Brain microvascular endothelial cell (primary cell): ENCODE measurements at regions not wholly inside any gene's neighbourhood (a gene's known extent, or its start where the extent isn't known, plus 50 kb on each side); places are given as distances from the start of the nearest gene placed in this dataset.
A peak's percentile ranks its signal among the peaks of the same experiment; 100 is the strongest.

Source experiments
- DNase-seq: peaks from one replicate; pipeline ENCODE4 v3.0.0-alpha.2; 2020
- H3K27ac ChIP-seq: fragments of 250-450 bp; sonication (Bioruptor Pico); 2 replicates; pipeline ENCODE4 v1.5.1; 2020; ENCODE audit warnings: mild to moderate bottlenecking, moderate library complexity
- H3K27me3 ChIP-seq: fragments of 250-450 bp; sonication (Bioruptor Pico); replicated peaks from 2 replicates; pipeline ENCODE4 v1.5.1; 2020; ENCODE audit warnings: mild to moderate bottlenecking
- H3K36me3 ChIP-seq: fragments of 250-450 bp; sonication (Bioruptor Pico); replicated peaks from 2 replicates; pipeline ENCODE4 v1.5.1; 2020; ENCODE audit warnings: mild to moderate bottlenecking
- H3K4me3 ChIP-seq: 2 replicates; pipeline ENCODE4 v1.5.1; 2011; ENCODE audit warnings: low read depth, mild to moderate bottlenecking, control low read depth, low read length, moderate library complexity
- in situ Hi-C: cut with HindIII; loops from 2 replicates; pipeline ENCODE4 v1.10.0; 2017; ENCODE audit warnings: low sequenced_read_pairs, low pct_ligation_motif_present
- TF ChIP-seq, protein P1 (sequence below): IDR thresholded peaks from 2 replicates; pipeline ENCODE4 v1.5.1; 2011; ENCODE audit warnings: low read depth, mild to moderate bottlenecking, moderate library complexity, low read length, control low read depth, inconsistent platforms; ENCODE audit errors: missing control alignments

DNA sequence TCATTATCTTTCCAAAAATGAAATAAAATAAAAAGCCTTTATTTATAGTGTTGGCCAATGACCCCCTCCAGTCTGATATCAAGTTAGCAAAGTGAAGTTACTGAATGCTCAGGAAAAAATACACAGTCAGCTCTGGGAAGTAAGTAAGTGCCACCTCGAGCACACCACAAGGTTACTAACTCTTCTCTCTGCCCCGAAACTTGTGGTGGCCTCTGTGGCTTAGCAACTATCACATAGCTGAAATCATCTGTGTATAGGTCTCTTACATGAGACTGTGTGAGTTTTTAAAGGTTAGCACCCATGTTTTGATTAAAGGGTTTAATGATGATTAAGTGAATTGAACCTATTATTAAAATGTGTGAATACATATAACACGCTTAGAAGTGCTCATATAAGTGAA is 161.4 kb upstream of the KLF4 start:
- no peak overlapping the region for H3K4me3 ChIP-seq

DNA sequence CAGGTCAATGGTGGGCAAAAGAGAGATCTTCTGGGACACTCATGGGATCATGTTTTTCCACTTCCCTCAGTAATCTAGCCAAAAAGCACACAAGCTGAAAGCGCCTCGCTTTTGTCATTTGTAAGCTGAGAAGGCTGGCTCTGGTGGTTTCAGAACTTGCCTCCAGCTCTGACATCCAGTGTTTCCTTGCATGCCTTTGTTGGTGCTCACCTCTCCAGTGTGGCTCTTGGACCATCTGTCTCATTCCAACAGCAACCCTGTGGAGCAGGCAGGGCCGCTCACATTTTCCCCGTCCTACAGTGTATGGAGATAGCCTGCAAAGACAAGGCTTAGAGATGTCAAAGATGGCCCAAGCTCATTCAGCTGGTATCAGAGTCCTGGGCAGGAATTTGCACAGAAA is 160.8 kb upstream of the KLF4 start:
- TF ChIP-seq, protein P1, sequence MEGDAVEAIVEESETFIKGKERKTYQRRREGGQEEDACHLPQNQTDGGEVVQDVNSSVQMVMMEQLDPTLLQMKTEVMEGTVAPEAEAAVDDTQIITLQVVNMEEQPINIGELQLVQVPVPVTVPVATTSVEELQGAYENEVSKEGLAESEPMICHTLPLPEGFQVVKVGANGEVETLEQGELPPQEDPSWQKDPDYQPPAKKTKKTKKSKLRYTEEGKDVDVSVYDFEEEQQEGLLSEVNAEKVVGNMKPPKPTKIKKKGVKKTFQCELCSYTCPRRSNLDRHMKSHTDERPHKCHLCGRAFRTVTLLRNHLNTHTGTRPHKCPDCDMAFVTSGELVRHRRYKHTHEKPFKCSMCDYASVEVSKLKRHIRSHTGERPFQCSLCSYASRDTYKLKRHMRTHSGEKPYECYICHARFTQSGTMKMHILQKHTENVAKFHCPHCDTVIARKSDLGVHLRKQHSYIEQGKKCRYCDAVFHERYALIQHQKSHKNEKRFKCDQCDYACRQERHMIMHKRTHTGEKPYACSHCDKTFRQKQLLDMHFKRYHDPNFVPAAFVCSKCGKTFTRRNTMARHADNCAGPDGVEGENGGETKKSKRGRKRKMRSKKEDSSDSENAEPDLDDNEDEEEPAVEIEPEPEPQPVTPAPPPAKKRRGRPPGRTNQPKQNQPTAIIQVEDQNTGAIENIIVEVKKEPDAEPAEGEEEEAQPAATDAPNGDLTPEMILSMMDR = no peak
- no peaks in the 10 kb centered on the region for H3K27me3 ChIP-seq

More for the DNA sequence above, 161.4 kb upstream of the KLF4 start:
- no peaks in the 10 kb centered on the region for H3K36me3 ChIP-seq
- DNase-seq = no peak
- in situ Hi-C loops = no loop called here
- TF ChIP-seq, protein P1 = no peak
- H3K27ac ChIP-seq = no peak overlapping the region
- no peaks in the 10 kb centered on the region for H3K27me3 ChIP-seq

DNA sequence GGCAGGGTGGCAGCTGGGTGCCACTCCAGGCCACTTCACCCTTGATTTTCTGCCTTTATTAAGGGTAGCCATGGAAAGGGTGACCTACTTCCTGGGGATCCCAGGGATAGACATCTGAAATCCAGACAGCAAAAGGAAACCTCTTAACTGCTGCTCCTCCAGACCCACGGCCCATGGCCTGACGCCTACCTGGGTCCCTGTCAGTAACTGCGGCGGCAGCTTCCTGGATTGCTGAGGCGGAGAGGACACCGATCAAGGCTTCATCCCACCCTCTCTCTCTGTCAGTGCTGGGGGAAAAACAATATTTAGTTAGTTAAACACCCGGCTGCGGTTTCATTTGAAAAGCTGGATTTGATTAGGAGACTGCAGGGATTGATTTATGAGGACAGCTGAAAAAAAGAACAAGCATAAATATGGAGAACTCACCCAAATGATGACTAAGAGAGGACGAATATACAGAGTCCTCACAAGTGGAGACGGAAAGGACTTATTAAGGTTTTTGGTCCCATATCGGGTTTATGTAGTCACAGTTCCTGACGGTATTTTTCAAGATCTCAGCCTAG is 158.7 kb upstream of the KLF4 start:
- Histone ChIP-seq H3K27me3 (no peaks in the 10 kb centered on the region), H3K4me3 (no peak overlapping the region), H3K36me3 (no peaks in the 10 kb centered on the region), H3K27ac (no peak overlapping the region)
- DNase-seq = no peak
- in situ Hi-C loops = no loop called here
- TF ChIP-seq, protein P1 = no peak

More for the DNA sequence above, 160.8 kb upstream of the KLF4 start:
- in situ Hi-C loops = no loop called here
- no peak overlapping the region for H3K4me3 ChIP-seq
- no peak overlapping the region for H3K27ac ChIP-seq
- DNase-seq = peak; percentile 70
- H3K36me3 ChIP-seq = no peaks in the 10 kb centered on the region

DNA sequence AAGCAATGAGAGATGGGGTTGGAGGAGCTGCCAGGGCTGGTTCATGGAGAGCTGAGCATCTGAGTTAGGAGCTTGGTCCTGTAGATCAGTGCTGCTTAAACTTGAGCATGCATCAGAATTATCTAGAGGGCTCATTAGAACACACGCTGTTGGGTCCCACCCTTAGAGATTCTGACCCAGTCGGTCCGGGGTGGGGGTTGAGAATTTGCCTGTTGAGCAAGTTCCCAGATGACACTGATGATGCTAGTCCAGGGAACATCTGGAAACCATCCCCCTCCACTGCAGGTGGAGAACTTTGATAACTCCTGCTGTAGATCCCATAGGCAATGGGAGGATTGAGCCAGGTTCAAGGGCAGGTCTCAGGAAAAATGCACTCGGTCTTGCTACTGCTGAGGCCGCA is 158.0 kb upstream of the KLF4 start:
- H3K4me3 ChIP-seq = no peak overlapping the region
- TF ChIP-seq, protein P1 = no peak
- no peak for DNase-seq
- no peak overlapping the region for H3K27ac ChIP-seq
- in situ Hi-C loops = no loop called here
- H3K36me3 ChIP-seq = no peaks in the 10 kb centered on the region
- no peaks in the 10 kb centered on the region for H3K27me3 ChIP-seq

DNA sequence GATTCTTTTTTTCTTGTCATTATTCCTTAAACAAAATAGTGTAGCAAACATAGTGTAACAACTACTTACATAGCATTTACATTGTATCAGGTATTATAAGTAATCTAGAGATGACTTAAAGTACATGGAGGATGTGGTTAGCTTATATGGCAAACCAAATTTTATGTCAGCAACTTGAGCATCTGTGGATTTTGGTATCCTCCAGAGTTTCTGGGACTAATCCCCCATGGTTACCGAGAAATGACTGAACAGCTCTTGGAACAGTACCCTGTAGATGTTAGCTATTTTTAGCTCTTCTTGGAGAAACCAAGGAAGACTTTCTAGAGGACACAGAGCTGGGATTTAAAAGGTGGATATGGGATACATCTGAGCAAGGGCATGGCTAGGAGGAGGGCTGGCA is 157.6 kb upstream of the KLF4 start:
- Histone ChIP-seq H3K27ac (no peak overlapping the region), H3K27me3 (no peaks in the 10 kb centered on the region), H3K36me3 (no peaks in the 10 kb centered on the region), H3K4me3 (no peak overlapping the region)
- in situ Hi-C loops = no loop called here
- no peak for DNase-seq
- TF ChIP-seq, protein P1 = no peak

DNA sequence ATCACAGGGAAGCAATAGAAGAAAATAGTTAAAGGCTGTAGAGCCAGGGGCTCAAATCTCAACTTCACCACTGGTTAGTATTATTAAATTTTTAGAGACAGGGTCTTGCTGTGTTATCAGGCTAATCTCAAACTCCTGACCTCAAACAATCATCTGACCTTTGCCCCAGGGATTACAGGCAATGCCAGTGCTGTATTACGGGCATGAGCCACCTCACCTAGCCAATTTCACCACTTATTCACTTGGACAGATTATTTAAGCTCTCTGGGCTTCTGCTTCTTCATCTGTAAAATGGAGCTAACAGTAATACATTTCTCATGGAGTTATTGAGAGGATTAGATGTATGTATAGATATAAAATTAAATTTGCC is 155.9 kb upstream of the KLF4 start:
- DNase-seq = no peak
- Histone ChIP-seq H3K27me3 (no peaks in the 10 kb centered on the region), H3K36me3 (no peaks in the 10 kb centered on the region), H3K4me3 (no peak overlapping the region), H3K27ac (no peak overlapping the region)
- in situ Hi-C loops = no loop called here
- TF ChIP-seq, protein P1 = no peak
